ENCODE measurements at regions not wholly inside any gene's neighbourhood (a gene's known extent, or its start where the extent isn't known, plus 50 kb on each side); places are given as distances from the start of the nearest gene placed in this dataset.

GRCh38 chr1:195828325-195828724, 779.9 kb downstream of the KCNT2 start:
- no peak for DNase-seq (ENCODE audit: low spot score)

DNA sequence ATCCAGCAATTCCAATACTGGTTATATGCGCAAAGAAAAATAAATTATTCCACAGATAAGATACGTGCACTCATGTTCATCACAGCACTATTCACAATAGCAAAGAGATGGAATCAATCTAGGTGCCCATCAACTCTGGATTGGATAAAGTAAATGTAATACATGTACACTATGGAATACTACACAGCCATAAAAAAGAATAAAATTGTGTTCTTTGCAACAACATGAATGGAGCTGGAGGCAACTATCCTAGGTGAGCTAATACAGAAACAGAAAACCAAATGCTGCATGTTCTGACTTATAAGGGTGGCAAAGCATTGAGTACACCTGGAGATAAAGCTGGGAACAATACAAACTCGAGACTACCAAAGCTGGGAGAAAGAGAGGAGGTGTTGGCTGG, 787.3 kb downstream of the KCNT2 start:
- no peak for DNase-seq (ENCODE audit: low spot score)

DNA sequence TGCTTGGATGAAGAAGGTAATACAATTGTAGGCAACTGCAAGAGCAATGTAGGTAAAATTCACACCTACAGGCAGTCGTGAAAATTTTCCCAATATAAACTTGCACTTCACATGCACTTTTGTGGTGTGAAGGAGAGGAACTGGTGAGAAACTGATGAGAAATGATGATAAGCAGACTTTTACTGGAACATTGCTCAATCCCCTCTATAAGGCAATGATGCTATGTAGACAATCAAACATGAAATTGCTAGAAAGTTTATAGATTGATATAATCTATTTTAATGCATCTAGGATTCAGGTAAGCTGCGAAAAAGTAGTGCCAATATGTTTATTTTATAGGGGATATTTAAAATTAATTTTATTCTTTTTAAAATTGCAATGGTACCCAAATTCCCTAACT, 802.2 kb downstream of the KCNT2 start:
- no peak for DNase-seq (ENCODE audit: low spot score)

DNA sequence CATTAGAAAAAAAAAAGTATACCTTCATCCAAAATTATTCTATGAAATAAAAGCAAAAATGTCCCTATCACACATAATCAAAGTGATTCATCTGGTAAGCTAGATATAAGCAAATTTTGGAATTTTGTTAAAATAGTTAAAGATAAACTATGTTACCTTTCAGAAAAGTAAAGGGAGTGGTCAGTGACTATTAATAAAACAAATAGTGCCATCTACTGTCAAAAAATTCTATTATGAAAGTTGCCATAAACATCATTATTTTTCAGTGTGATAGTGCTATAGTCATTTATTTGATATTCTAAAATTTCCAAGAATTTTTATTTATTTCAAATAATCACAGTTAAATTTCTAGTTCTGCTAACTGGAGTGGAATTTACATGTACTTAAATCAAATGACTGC, 803.7 kb downstream of the KCNT2 start:
- DNase-seq (ENCODE audit: low spot score): no peak

DNA sequence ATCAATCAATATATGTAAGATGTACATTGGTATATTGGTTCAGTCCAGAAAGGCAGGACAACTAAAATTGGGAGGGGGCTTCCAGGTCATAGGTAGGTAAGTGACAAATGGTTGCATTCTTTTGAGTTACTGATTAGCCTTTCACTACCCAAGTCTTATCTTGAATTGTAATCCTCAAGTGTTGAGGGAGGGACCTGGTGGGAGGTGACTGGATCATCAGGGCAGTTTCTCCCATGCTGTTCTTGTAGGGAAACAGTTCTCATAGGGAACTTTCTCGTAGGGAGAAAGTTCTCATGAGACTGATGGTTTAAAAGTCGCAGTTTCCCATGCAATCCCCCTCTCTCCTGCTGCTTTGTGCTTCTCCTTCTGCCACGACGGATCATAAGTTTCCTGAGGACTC, 809.2 kb downstream of the KCNT2 start:
- no peak for DNase-seq (ENCODE audit: low spot score)

GRCh38 chr1:195794225-195794624, 814.0 kb downstream of the KCNT2 start:
- DNase-seq (ENCODE audit: low spot score): no peak

DNA sequence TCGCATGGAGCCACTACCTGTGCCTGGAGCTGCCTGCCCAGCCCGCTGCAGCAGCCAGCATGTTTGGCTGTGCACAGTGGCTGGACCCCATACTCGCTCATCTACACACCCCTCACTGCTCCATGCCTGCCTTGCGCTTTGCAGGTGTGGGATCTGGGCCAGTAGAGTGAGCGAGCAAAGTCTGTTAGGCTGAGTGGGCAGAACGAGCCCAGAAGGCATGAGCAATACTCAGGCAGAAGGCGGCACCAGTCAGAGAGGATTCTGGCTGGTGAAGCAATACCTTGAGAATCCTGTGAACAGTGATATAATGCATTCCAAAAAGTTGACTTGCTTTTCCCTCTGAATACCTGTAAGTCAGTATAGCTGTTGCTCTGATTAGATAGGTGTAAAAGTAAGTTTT, 816.4 kb downstream of the KCNT2 start:
- DNase-seq (ENCODE audit: low spot score): no peak

- no peak for DNase-seq (ENCODE audit: low spot score)
Observed at GRCh38 chr1:195790514-195791168, 817.6 kb downstream of the KCNT2 start.

GRCh38 chr1:195789321-195789720, 818.9 kb downstream of the KCNT2 start:
- no peak for DNase-seq (ENCODE audit: low spot score)

GRCh38 chr1:195788721-195789120, 819.5 kb downstream of the KCNT2 start:
- no peak for DNase-seq (ENCODE audit: low spot score)

- no peak for DNase-seq (ENCODE audit: low spot score)
Observed at GRCh38 chr1:195785830-195786229, 822.4 kb downstream of the KCNT2 start.

DNA sequence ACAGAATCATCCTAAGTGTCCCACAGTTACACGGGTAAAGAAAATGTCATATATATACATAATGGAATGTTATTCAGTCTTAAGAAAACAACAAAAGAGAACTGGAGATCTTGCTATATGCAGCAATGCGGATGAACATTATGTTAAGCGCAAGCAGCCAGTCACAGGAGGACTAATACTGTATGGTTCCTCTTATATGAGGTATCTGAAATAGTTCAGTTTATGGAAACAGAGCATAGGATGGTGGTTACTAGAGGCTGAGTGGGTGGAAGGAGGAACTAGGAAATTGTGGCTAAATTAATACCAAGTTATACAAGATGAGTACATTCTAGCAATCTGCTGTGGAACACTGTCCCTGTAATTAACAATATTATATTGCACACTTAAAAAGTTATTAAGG, 834.3 kb downstream of the KCNT2 start:
- no peak for DNase-seq (ENCODE audit: low spot score)

- no peak for DNase-seq (ENCODE audit: low spot score)
Observed at GRCh38 chr1:195769461-195769860, 838.8 kb downstream of the KCNT2 start.

- DNase-seq (ENCODE audit: low spot score): no peak
Observed at GRCh38 chr1:195768936-195769335, 839.3 kb downstream of the KCNT2 start.

GRCh38 chr1:195768377-195768776, 839.9 kb downstream of the KCNT2 start:
- DNase-seq (ENCODE audit: low spot score): no peak

DNA sequence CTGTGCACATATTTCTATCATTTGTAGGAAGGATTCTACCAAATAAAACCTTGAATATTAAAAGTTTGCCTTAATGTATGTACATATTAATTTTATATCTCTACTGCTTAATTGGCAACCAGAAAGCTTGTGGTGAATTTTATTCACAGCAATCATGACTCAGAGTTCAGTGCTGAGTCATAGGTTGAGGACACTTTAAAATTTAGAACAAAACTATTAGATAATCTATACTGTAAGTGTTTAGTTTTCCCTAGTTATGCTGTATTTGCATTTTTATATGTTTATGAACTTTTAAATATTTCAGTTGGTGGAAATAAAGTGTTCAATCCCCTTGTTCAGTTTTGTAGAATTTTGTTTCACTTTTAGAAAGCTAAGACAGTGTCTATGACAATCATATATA, 841.5 kb downstream of the KCNT2 start:
- no peak for DNase-seq (ENCODE audit: low spot score)

GRCh38 chr1:195765099-195765498, 843.1 kb downstream of the KCNT2 start:
- DNase-seq (ENCODE audit: low spot score): no peak

- DNase-seq (ENCODE audit: low spot score): no peak
Observed at GRCh38 chr1:195763907-195764374, 844.3 kb downstream of the KCNT2 start.

GRCh38 chr1:195763146-195763906, 844.9 kb downstream of the KCNT2 start:
- DNase-seq (ENCODE audit: low spot score): no peak

- no peak for DNase-seq (ENCODE audit: low spot score)
Observed at GRCh38 chr1:195761104-195761503, 847.1 kb downstream of the KCNT2 start.

GRCh38 chr1:195756109-195756508, 852.1 kb downstream of the KCNT2 start:
- DNase-seq (ENCODE audit: low spot score): no peak

DNA sequence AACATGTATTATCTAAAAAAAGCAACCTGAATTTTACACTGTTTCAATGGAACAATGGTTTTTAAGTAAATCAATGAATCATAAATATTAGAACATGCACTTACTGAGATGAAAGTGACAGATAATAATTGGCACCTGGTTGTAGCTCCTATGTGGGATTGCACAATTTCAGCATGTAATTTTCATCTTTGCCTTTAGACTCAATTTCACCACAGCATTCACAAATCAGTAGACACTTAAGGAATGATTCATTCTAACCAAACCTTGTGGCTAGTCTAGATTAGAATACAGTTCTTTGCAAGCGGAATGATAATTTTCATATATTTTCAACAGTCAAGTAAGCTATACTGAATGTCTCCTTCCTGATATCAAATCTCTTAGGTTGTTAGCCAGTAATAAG, 853.4 kb downstream of the KCNT2 start:
- no peak for DNase-seq (ENCODE audit: low spot score)

DNA sequence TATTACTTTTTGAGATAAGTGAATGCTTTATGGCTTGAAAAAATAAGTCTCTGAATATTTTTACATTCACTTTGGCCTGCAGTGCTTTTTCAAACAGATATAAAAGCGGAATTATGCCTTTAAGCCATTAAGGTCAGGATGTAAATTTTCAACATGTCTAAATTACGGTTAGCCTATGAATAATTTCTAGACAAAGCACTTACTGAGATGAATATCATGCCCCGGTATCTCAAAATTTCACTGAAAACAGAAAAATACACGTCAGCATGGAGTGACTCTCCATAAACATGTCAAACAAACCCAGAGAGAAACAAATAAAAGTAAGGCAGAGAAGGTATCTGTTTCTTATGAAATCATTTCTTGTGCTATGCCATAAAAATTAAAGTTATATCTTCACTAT, 853.9 kb downstream of the KCNT2 start:
- no peak for DNase-seq (ENCODE audit: low spot score)

- no peak for DNase-seq (ENCODE audit: low spot score)
Observed at GRCh38 chr1:195748969-195749368, 859.3 kb downstream of the KCNT2 start.

Data from D341Med (cell line).